ENCODE measurements at regions not wholly inside any gene's neighbourhood (a gene's known extent, or its start where the extent isn't known, plus 50 kb on each side); places are given as distances from the start of the nearest gene placed in this dataset.

DNA sequence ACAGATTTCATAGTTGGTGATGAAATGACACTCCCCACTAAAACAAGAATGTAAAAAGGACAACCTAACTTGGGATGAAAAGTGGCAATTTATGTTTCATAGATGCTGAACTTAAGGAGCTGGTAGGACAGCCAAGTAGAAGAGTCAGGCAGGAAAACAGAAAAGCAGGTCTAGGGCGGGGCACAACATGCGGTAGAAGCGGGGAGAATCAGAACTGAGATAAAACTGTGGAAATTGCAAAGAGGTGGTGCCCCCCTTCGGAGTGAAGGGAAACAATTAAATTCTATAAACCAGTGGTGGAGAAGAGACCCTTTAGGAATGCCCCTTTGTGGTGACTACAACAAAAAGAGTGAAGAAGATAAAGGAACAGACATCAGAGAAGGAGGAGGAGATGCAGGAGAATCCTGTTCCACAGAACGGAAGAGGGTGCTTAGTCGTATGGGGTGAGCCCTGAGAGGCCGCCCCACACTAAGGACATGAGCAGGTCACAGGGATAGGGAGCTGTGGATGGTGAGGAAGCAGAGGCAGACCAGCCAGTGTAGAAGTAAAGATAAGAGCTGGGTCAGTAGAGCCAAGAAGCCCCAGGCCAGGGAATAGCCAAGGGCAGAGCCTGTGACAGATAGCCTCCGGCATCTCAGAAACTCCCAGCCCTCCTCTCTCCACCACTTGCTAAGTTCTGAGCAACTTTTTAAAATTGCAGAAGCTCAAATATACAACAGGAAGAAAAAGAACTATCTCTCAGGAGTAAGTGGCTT lies 100.3 kb upstream of the DOCK9 start:
- no peak for DNase-seq

DNA sequence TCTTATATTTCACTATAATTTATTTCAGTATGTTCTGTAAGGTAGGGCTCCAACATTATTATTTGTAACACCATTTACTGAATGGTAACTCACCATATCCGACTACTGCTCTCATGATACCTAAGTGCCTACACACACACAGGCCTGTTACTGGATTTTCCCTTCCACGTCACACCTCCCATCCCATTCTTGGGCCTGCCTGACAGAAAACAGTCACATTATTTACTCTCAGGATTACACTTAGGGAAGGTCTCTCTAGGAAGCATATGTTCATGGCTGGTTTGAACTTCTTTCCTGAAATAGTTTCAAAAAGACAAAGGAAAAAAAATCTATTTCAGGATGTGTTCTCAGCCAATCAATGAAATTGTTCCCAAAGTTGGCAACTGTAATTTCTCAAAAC lies 102.3 kb upstream of the DOCK9 start:
- DNase-seq, result no peak

DNA sequence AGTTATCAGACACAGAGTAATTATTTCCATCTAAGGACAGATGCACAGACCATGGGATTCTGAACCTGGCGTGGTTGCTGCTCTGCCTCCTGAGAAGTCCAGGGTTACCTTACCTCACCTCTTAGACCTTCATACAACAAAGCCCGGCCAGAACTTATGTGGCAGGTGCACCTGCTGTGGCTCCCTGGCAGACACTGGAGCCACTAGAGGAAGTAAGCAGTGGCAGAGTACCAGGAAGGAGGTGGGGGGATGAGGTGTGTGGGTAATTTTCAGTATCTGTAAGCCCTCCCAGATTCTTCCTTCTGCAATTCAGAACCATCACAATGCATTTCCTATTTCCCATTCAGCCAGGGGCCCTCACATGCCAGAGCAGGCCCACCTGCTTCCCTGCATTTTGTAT lies 106.1 kb upstream of the DOCK9 start:
- no peak for DNase-seq

DNA sequence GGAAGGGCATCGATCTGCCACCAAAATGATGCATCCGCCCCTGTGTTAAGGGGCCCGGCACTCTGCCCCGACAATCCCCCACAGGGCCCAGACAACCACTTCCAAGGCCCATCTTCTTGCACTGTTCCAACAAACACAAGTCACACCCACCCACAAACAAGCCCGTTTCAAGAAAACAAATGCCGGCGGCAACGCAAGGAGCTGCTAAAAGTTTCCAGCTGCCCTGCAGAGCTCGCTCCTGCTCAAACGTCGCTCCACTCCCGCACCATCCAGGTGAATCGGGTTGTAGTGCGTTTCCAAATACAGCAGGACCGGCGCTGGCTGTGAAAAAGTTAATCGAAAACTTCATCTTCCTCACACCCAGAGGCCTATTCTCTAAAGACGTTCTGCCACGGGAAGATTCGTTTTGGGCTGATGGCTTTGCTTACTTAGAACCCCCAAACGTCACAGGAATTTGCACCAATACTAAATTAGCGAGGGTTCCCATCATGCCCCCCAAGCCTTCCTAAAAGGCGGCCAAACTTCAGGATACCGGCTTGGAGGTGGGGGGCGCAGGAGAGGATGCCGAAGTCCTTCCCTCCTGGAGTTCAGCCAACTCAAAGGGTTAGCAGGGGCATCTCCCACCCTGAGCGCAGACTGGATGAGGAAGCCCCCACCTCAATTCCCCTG lies 107.4 kb upstream of the DOCK9 start:
- no peak for DNase-seq

DNA sequence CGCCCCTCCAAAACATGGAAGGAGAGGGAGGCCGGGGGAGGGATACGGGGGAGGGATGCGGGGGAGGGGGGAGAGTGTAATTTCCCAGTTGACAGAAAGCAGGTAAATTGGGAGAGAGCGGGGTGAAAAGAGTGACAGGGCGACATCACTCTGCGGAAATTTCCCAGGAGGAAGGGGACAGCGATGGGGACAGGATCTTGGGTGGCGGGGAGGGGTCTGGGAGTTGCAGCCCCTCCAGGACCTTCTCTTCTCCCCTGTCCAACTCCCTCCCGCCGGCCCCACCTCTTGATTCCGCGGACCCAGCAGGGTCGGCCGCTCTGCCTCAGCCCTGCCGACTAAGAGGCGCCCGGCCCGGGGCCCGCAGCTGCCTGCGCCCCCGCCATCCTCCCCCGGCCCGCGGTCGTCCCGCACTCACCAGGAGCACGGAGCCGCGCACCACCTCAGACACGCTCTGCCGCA lies 108.0 kb upstream of the DOCK9 start:
- DNase-seq, result no peak

DNA sequence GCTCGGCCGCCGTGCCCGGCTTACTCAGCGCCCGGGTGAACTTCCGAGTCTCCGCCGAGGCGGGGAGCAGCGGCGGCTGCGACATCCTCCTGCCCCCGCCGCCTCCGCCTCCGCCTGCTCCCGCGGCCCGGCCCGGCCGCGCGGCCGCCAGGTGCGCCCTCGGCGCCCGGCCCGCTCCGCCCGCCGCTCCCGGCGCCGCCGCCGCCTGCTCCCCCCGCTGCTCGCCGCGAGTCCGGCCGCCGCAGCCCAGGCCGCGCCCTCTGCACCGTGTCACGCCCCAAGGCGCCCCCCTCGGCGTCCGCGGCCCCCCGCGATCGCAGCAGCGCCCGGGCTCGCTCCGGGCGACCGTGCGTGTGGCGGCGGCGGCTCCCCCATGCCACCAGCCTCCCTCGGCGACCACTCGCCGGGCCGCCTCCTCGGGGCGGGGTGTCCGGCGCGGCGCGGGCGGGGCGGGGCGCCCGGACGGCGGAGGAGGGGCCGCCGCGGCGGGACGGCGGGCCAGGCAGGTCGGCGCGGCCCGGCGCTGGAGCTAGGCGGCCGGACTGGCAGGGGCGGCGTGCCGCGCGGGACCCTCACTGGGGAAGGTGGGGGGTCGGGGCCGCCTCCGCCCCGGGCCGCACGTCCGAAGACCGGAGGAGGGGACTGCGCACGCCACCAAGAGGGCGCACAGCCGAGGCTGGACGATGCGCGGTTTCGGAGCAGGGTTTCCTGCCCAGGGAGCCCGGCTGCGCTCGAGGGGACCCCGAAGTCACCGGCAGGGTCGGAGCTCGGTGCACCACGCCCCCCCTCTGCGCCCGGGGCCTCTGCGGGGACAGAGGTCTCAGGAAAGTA lies 108.6 kb upstream of the DOCK9 start:
- peak; percentile 24 to 73 (median 56) for DNase-seq

DNA sequence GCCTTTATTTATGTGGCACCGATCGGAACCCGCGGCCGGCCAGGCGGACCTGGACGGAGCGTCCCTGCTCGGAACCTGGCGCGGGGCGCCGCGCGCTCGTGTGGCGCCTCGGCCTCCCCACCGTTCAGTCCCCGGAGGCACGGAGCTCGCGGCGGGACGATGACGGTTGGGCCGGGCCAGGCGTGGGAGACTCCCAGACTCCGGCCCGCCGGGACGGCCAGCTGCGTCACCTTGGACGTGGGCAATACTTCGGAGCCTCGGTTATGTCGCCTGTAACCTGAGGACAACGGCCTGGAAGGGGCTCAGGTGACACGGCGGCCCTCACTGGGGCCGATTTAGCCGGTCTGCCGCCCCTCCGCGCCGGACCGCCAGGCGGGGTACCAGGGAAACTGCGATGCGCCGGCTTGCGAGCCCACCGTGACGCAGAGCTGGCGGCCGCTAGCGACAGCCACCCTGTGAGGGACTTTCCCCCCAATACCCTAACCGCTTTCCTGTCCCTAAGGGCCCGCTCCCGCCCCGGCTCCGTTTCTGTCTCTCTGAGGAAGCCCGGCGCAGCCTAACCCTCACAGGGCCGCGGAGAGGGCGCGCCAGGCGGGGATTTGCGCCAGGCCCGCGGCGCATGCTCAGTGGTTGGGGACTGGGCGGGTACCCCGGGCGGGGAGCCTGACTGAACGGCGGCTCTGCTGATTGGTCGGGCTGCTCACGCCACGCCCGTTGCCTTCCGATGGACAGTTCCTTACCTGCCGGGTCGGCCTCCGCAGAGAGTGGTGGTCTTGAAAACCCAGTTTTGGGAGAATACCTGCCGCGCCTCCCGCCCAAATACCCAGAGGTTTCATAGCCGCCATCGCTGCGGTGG lies 109.5 kb upstream of the DOCK9 start:
- peak; percentile 50 to 73 (median 62) for DNase-seq

DNA sequence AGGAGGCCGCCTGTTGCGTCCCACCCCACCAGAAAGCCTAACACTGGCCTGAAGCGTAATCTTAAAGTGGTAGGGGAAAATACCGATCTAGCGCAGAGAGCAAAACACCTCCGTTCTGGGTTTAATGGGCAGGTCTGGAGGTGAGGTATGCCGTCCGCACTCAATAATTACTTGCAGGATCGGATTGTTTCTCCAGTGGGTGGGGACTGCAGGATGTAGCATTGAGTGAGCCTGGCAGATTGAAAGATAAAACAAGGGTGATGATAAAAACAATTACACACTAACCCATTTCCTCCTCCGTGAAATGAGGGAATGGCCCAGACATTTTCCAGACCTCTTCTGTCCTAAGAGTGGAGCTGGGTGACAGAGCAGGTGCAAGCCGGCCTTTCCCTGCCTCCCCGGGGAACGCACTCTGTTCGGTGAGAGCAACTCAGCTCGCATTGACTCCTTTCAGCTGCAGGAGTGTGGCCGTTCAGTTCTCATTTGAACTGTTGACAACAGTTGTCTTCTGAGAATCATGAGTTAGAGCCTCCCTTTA lies 110.2 kb upstream of the DOCK9 start:
- no peak for DNase-seq

DNA sequence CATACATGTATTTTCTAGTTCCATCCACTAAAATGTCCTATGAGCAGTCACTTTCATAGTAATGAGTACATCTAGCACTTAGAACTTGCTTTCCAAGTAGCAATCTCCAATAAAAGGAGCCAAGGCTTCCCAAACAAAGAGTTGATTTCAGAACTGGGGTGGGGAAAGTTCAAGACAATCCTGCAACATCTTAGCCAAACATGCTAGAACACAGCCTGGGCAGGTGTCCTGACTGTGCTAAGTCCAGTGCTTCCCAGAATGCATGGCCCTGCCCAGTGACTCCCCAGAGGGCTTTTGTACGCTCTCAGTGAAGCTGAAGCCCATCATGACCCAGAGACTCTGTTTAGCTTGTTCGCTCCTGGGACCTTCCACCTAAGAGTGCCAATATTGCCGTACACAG lies 106.7 kb upstream of the UBAC2 start:
- no peak for DNase-seq

DNA sequence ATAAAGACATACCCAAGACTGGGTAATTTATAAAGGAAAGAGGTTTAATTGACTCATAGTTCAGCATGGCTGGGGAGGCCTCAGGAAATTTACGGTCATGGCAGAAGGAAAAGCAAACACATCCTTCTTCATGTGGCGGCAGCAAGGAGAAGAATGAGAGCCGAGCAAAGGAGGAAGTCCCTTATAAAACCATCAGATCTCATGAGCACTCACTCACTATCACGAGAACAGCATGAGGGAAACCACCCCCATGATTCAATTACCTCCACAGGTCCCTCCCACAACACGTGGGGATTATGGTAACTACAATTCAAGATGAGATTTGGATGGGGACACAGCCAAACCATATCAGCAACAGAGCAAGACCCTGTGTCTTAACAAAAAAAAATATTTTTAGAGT lies 98.8 kb upstream of the UBAC2 start:
- DNase-seq, result peak in 3 of 4 experiments; percentile 16 to 29 (median 29)

DNA sequence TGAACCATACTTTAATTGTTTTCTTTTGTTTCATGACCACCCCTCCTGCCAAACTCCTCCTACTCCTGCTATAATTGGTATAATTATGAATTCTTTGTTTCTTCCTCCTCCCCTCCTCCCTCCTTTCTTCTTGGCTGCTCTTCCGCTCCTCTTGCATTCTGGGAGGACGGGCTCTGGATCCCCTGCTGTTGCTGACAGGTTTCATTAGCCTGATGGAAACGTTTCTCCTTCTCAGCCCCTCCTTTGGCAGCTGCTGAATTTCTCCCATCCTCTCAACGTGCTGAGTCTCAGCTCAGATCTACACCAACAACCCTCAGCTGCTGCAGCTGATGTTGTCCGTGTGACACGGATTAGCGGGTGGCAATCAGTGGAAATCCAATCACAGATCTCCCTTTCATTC lies 97.1 kb upstream of the UBAC2 start:
- DNase-seq, result no peak

DNA sequence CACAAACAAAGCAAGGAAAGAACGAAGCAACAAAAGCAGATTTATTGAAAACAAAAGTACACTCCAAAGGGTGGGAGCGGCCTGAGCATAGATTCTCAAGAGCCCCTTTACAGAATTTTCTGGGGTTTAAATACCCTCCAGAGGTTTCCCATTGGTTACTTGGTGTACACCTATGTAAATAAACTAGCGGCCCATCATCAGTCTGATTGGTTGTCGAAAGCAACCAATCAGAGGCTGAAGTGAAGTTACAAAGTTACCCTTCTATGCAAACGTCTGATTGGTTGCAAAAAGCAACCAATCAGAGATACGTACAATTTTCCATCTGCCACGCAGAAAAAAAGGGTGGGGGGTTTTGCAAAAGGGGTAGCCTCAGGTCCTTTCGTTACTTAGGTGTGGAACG lies 96.3 kb upstream of the UBAC2 start:
- no peak for DNase-seq

DNA sequence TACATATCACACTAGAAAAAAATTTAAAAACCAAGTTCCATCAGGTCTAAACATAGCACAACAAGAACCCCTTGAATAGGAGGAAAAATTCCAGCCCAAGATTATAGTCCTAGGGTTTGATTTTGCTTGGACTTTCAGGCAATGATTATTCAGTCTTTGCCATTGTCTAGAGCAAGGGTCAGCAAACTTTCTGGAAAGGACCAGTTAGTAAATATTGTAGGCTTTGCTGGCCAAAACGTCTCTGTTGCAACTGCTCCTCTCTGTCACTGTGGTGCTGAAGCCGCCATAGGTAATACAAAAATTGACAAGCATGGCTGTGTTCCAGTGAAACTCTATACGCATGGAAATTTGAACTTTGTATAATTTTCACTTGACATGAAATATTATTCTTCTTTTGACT lies 95.5 kb upstream of the UBAC2 start:
- DNase-seq, result no peak

DNA sequence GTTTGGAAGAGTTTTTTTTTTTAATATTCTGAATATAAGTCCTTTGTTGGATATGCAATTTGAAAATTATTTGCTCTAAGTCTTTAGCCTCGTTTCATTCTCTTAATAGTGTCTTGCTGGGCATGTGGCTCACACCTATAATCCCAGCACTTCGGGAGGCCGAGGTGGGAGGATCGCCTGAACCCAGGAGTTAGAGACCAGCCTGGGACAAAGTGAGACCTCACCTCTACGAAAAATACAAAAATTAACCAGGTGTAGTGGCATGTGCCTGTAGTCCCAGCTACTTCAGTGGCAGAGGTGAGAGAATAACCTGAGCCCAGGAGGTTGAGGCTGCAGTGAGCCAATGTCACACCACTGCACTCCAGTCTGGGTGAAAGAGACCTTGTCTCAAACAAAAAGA lies 87.3 kb upstream of the UBAC2 start:
- no peak for DNase-seq

DNA sequence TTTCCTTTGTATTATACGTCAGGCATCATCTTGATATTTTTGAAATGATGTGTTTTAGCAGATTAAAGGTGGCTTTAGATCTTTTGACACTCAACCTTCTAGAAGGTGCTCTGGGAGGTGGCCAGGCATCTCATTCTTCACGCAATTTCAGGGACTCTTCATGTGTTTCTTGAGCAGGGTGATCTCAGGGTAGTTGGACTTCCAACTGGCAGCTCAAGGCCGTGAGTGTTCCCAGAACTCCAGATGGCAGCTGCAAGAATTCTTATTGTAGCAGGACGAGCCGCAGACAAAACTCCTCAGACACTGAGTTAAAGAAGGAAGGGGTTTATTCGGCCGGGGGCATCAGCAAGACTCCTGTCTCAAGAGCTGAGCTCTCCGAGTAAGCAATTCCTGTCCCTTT lies 82.5 kb upstream of the UBAC2 start:
- DNase-seq, result no peak

DNA sequence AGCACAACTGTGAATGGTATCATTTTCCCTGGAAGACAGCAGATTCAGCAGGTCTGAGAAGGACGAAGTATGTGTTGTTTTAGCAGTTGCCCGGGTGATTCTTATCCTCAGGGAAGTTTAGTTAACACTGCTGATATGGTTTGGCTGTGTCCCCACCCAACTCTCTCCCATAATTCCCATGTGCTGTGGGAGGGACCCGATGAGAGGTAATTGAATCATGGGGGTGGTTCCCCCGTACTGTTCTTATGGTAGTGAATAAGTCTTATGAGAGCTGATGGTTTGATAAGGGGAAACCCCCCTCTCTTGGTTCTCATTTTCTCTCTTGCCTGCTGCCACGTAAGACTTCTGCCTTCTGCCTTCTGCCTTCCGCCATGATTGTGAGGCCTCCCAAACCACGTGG lies 81.0 kb upstream of the UBAC2 start:
- no peak for DNase-seq

DNA sequence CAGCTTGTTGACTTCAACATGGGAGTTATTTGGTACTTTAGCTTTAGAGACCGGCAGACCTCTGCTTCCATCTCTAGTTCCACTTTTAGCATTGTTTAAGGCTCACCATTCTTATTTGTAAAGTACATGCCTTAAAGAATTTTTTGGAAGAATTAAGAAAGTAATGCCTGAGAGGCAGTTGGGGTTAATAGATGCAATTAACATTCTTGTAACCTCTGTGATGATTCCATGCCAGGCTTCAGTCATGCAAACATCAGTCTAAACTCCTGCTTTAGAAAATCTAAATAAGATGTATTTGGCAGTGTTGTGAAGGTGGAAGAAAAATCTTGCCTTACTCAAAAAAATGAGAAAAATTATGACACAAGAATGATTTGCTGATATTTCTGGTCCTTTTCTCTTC lies 79.9 kb upstream of the UBAC2 start:
- no peak for DNase-seq

DNA sequence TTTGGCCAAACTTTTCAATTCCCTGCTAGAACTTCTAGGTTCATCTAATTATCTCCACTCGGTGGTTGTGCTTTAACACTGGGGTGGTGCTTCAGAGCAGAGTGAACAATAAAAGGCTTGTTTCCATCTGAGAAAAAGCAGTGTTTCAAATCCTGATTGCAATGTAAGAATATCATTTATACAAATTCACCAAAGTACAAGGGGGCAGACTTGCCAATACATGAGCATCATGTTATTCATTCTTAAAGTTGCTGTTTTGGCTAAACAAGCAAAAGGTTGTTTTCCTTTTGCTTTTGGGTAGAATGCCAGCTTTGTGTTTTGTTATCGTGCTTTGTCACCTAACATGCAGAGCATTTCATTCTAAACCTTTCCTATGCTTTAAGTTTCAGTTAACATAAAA lies 78.5 kb upstream of the UBAC2 start:
- DNase-seq, result no peak

DNA sequence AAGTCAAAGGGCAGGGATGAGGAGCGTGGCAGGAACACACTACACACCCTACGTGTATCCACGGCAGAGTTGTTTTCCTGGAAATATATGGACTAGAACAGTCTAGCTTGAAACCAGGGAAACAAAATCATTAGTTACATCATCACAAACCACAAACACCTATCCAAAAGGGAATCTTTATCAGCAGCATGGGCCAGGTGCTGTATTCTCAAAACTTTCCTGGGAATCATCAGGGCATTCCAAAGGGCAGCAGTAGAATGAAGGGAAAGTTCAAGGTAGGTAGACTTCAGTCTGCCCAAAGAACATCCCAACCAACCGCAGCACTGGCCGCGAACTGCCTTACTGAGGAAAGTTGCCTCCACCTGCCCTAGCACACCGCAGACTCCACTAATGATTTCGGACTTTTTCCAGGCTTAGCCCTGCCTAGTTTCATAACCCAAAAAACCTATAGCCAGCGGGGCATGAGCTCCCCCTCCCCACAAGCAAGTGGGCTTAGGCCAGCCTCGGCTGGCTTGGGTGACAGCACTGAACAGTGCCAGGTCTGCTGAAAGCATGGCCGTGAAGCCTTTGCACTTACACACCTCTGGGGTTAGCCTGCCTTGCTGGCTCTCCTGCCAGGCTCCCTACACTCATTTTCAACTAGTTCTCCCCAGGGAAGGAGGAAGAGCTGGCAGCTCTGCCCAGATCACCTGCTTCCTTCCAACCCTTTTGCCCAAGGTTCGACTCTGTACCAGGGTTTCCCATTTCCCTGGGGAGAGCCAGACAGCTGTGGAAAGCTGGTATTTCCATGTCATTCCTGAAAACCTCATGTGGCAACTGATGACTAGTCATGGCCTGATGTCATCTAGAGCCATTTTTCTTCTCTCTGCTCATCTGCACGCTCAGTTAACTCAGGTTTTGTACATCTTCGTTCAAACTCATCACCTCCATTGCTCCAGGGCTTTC lies 77.3 kb upstream of the UBAC2 start:
- DNase-seq, result no peak

DNA sequence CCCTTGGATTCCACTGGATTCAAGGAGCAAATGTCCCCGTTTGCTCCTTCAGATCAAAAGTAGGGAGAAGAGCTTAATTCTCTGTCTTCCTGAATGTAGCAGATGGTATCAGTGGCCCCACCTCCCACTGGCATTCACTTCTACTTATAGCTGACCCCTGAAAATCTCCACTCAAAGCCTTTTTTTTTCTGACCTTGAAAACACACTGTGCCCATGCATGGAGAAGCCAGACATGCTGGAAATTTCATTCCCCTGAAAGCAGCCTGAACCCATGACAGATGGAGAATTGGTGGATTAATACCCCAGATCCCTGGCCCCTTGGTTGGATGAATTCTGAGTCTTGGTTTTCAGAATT lies 76.6 kb upstream of the UBAC2 start:
- no peak for DNase-seq

DNA sequence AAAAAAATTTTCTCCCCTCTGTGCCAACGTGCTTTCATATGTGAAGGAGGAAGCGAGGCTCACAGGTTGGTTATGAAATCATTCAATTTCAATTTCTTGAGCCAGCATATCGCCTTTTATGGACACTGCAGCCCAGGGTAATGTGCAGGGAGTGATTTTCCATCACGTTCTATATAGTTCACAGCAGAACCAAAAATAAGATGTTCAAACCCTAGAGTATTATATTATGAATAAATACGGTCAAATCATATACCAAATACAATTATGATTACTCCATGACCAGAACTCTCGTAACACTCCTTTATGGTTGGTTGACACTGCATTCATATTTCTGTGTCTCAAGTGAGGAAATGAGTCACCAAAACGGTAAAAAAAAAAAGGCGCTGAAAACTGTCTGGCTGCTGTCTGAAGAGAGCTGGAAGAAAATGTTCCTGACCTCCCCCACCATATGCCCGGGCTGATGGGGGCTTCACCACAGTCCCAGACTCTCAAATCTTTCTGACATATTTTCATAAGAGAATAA lies 75.8 kb upstream of the UBAC2 start:
- peak in 3 of 4 experiments; percentile 21 to 43 (median 41) for DNase-seq

All from suppressor macrophage (primary cell).